ENCODE measurements at regions not wholly inside any gene's neighbourhood (a gene's known extent, or its start where the extent isn't known, plus 50 kb on each side); places are given as distances from the start of the nearest gene placed in this dataset.

- WGBS, 2 experiments (ENCODE audit: insufficient coverage in 2 of 2): 71% methylated on average over 2 of the region's 4 CpGs; no CpG with 5 or more reads in 1 of the 2 experiments
- Histone ChIP-seq H3K27ac (ENCODE audit: low read depth, low read length, severe bottlenecking) (no peak overlapping the region), H3K4me3 (ENCODE audit: extremely low read depth, insufficient read depth, low read length, poor library complexity, severe bottlenecking) (no peak overlapping the region)
These were observed 56.4 kb upstream of the XIRP2 start for GRCh38 chr2:166831930-166832329.

GRCh38 chr2:166825914-166826313, 62.4 kb upstream of the XIRP2 start:
- H3K27ac ChIP-seq (ENCODE audit: low read depth, low read length, severe bottlenecking): no peak overlapping the region
- H3K36me3 ChIP-seq (ENCODE audit: control insufficient read depth, insufficient read depth, low read length): no peaks in the 10 kb centered on the region
- H3K4me3 ChIP-seq (ENCODE audit: extremely low read depth, insufficient read depth, low read length, poor library complexity, severe bottlenecking): no peak overlapping the region
- H3K4me1 ChIP-seq (ENCODE audit: control insufficient read depth, insufficient read depth, low read length, poor library complexity, severe bottlenecking): no peaks in the 10 kb centered on the region
- no peaks in the 10 kb centered on the region for H3K9me3 ChIP-seq (ENCODE audit: control insufficient read depth, low read length)

More at GRCh38 chr2:166831930-166832329, 56.4 kb upstream of the XIRP2 start:
- H3K36me3 ChIP-seq (ENCODE audit: control insufficient read depth, insufficient read depth, low read length): no peaks in the 10 kb centered on the region
- H3K4me1 ChIP-seq (ENCODE audit: control insufficient read depth, insufficient read depth, low read length, poor library complexity, severe bottlenecking): no peaks in the 10 kb centered on the region
- H3K9me3 ChIP-seq (ENCODE audit: control insufficient read depth, low read length): no peaks in the 10 kb centered on the region

GRCh38 chr2:166814335-166814734, 73.9 kb upstream of the XIRP2 start:
- no peaks in the 10 kb centered on the region for H3K9me3 ChIP-seq (ENCODE audit: control insufficient read depth, low read length)
- H3K27ac ChIP-seq (ENCODE audit: low read depth, low read length, severe bottlenecking): no peak overlapping the region
- H3K4me1 ChIP-seq (ENCODE audit: control insufficient read depth, insufficient read depth, low read length, poor library complexity, severe bottlenecking): no peaks in the 10 kb centered on the region
- 88 to 94% methylated on average over 3 of the region's 5 CpGs for WGBS, 2 experiments (ENCODE audit: insufficient coverage in 2 of 2)
- H3K36me3 ChIP-seq (ENCODE audit: control insufficient read depth, insufficient read depth, low read length): no peaks in the 10 kb centered on the region
- H3K4me3 ChIP-seq (ENCODE audit: extremely low read depth, insufficient read depth, low read length, poor library complexity, severe bottlenecking): no peak overlapping the region

- H3K4me3 ChIP-seq (ENCODE audit: extremely low read depth, insufficient read depth, low read length, poor library complexity, severe bottlenecking): no peak overlapping the region
- H3K4me1 ChIP-seq (ENCODE audit: control insufficient read depth, insufficient read depth, low read length, poor library complexity, severe bottlenecking): no peaks in the 10 kb centered on the region
- H3K9me3 ChIP-seq (ENCODE audit: control insufficient read depth, low read length): no peaks in the 10 kb centered on the region
- WGBS, 2 experiments (ENCODE audit: insufficient coverage in 2 of 2): 60 to 88% methylated on average over 1 of the region's 5 CpGs
- H3K27ac ChIP-seq (ENCODE audit: low read depth, low read length, severe bottlenecking): no peak overlapping the region
- no peaks in the 10 kb centered on the region for H3K36me3 ChIP-seq (ENCODE audit: control insufficient read depth, insufficient read depth, low read length)
These were observed 76.0 kb upstream of the XIRP2 start for GRCh38 chr2:166812166-166812891.

- no peaks in the 10 kb centered on the region for H3K36me3 ChIP-seq (ENCODE audit: control insufficient read depth, insufficient read depth, low read length)
- WGBS, 2 experiments (ENCODE audit: insufficient coverage in 2 of 2): 100% methylated on average over 1 to 2 of the region's 2 CpGs
- H3K4me1 ChIP-seq (ENCODE audit: control insufficient read depth, insufficient read depth, low read length, poor library complexity, severe bottlenecking): no peaks in the 10 kb centered on the region
- H3K4me3 ChIP-seq (ENCODE audit: extremely low read depth, insufficient read depth, low read length, poor library complexity, severe bottlenecking): no peak overlapping the region
- no peaks in the 10 kb centered on the region for H3K9me3 ChIP-seq (ENCODE audit: control insufficient read depth, low read length)
- no peak overlapping the region for H3K27ac ChIP-seq (ENCODE audit: low read depth, low read length, severe bottlenecking)
These were observed 82.5 kb upstream of the XIRP2 start for GRCh38 chr2:166805753-166806152.

GRCh38 chr2:166803373-166804000, 84.8 kb upstream of the XIRP2 start:
- H3K4me3 ChIP-seq (ENCODE audit: extremely low read depth, insufficient read depth, low read length, poor library complexity, severe bottlenecking): no peak overlapping the region
- H3K36me3 ChIP-seq (ENCODE audit: control insufficient read depth, insufficient read depth, low read length): no peaks in the 10 kb centered on the region
- no peaks in the 10 kb centered on the region for H3K4me1 ChIP-seq (ENCODE audit: control insufficient read depth, insufficient read depth, low read length, poor library complexity, severe bottlenecking)
- H3K27ac ChIP-seq (ENCODE audit: low read depth, low read length, severe bottlenecking): no peak overlapping the region
- no peaks in the 10 kb centered on the region for H3K9me3 ChIP-seq (ENCODE audit: control insufficient read depth, low read length)
- 80 to 100% methylated on average over 1 to 4 of the region's 6 CpGs for WGBS, 2 experiments (ENCODE audit: insufficient coverage in 2 of 2)

- no peaks in the 10 kb centered on the region for H3K9me3 ChIP-seq (ENCODE audit: control insufficient read depth, low read length)
- H3K36me3 ChIP-seq (ENCODE audit: control insufficient read depth, insufficient read depth, low read length): no peaks in the 10 kb centered on the region
- 94% methylated on average over 2 of the region's 3 CpGs; no CpG with 5 or more reads in 1 of the 2 experiments for WGBS, 2 experiments (ENCODE audit: insufficient coverage in 2 of 2)
- no peaks in the 10 kb centered on the region for H3K4me1 ChIP-seq (ENCODE audit: control insufficient read depth, insufficient read depth, low read length, poor library complexity, severe bottlenecking)
- H3K27ac ChIP-seq (ENCODE audit: low read depth, low read length, severe bottlenecking): no peak overlapping the region
- H3K4me3 ChIP-seq (ENCODE audit: extremely low read depth, insufficient read depth, low read length, poor library complexity, severe bottlenecking): no peak overlapping the region
These were observed 85.8 kb upstream of the XIRP2 start for GRCh38 chr2:166802475-166802874.

- H3K36me3 ChIP-seq (ENCODE audit: control insufficient read depth, insufficient read depth, low read length): no peaks in the 10 kb centered on the region
- H3K9me3 ChIP-seq (ENCODE audit: control insufficient read depth, low read length): no peaks in the 10 kb centered on the region
- H3K4me1 ChIP-seq (ENCODE audit: control insufficient read depth, insufficient read depth, low read length, poor library complexity, severe bottlenecking): no peaks in the 10 kb centered on the region
- no peak overlapping the region for H3K27ac ChIP-seq (ENCODE audit: low read depth, low read length, severe bottlenecking)
- no peak overlapping the region for H3K4me3 ChIP-seq (ENCODE audit: extremely low read depth, insufficient read depth, low read length, poor library complexity, severe bottlenecking)
- WGBS, 2 experiments (ENCODE audit: insufficient coverage in 2 of 2): 83% methylated on average over 1 of the region's 3 CpGs; no CpG with 5 or more reads in 1 of the 2 experiments
These were observed 95.5 kb upstream of the XIRP2 start for GRCh38 chr2:166792808-166793207.

GRCh38 chr2:166786707-166787106, 101.6 kb upstream of the XIRP2 start:
- H3K27ac ChIP-seq (ENCODE audit: low read depth, low read length, severe bottlenecking): no peak overlapping the region
- H3K4me1 ChIP-seq (ENCODE audit: control insufficient read depth, insufficient read depth, low read length, poor library complexity, severe bottlenecking): no peaks in the 10 kb centered on the region
- no peaks in the 10 kb centered on the region for H3K9me3 ChIP-seq (ENCODE audit: control insufficient read depth, low read length)
- H3K4me3 ChIP-seq (ENCODE audit: extremely low read depth, insufficient read depth, low read length, poor library complexity, severe bottlenecking): no peak overlapping the region
- H3K36me3 ChIP-seq (ENCODE audit: control insufficient read depth, insufficient read depth, low read length): no peaks in the 10 kb centered on the region
- 100% methylated on average over 1 of the region's 1 CpG; no CpG with 5 or more reads in 1 of the 2 experiments for WGBS, 2 experiments (ENCODE audit: insufficient coverage in 2 of 2)

GRCh38 chr2:166784296-166784946, 103.9 kb upstream of the XIRP2 start:
- Histone ChIP-seq H3K36me3 (ENCODE audit: control insufficient read depth, insufficient read depth, low read length) (no peaks in the 10 kb centered on the region), H3K4me1 (ENCODE audit: control insufficient read depth, insufficient read depth, low read length, poor library complexity, severe bottlenecking) (no peaks in the 10 kb centered on the region), H3K27ac (ENCODE audit: low read depth, low read length, severe bottlenecking) (no peak overlapping the region), H3K9me3 (ENCODE audit: control insufficient read depth, low read length) (no peaks in the 10 kb centered on the region), H3K4me3 (ENCODE audit: extremely low read depth, insufficient read depth, low read length, poor library complexity, severe bottlenecking) (no peak overlapping the region)
- 81 to 94% methylated on average over 2 to 5 of the region's 8 CpGs for WGBS, 2 experiments (ENCODE audit: insufficient coverage in 2 of 2)

- H3K4me1 ChIP-seq (ENCODE audit: control insufficient read depth, insufficient read depth, low read length, poor library complexity, severe bottlenecking): no peaks in the 10 kb centered on the region
- H3K9me3 ChIP-seq (ENCODE audit: control insufficient read depth, low read length): no peaks in the 10 kb centered on the region
- no peak overlapping the region for H3K4me3 ChIP-seq (ENCODE audit: extremely low read depth, insufficient read depth, low read length, poor library complexity, severe bottlenecking)
- no peaks in the 10 kb centered on the region for H3K36me3 ChIP-seq (ENCODE audit: control insufficient read depth, insufficient read depth, low read length)
- WGBS, 2 experiments (ENCODE audit: insufficient coverage in 2 of 2): 100% methylated on average over 1 of the region's 1 CpG; no CpG with 5 or more reads in 1 of the 2 experiments
- H3K27ac ChIP-seq (ENCODE audit: low read depth, low read length, severe bottlenecking): no peak overlapping the region
These were observed 113.1 kb upstream of the XIRP2 start for GRCh38 chr2:166775176-166775575.
